HCT116 (cell line): ENCODE measurements at regions not wholly inside any gene's neighbourhood (a gene's known extent, or its start where the extent isn't known, plus 50 kb on each side); places are given as distances from the start of the nearest gene placed in this dataset.

Experiments
- ATAC-seq: fragments of 200-7000 bp; cut with Tn5 transposase; 2 replicates; pipeline ENCODE4 v1.9.1; 2020; ENCODE audit warnings: mild to moderate bottlenecking, moderate library complexity
- BruUV-seq: library from RNA; stranded (reverse); fragments of 400-500 nt; replicated peaks from 2 replicates; lab custom pipeline; 2021; lab: Mats Ljungman, UMichigan
- CTCF ChIA-PET: fragments of 300-600 bp; sonication (Branson Sonifier 250); formaldehyde crosslinking; loops from one replicate; lab custom pipeline; 2021; ENCODE audit warnings: antibody characterized with exemption; lab: Charles Lee
- POLR2A ChIA-PET: fragments of 300-600, 350-600 bp; sonication (Branson Sonifier 250); formaldehyde crosslinking; loops from one replicate; lab custom pipeline; 2021; ENCODE audit warnings: antibody characterized with exemption; lab: Charles Lee
- RAD21 ChIA-PET, 2 experiments: fragments of 300-600 bp; sonication (Branson Sonifier 250); formaldehyde crosslinking; loops; one replicate each; lab custom pipeline; 2023; ENCODE audit warnings: low total read pairs in 2 of 2; ENCODE audit not compliant: uncharacterized antibody in 2 of 2, unreplicated experiment in 2 of 2, low non-redundant PET in 1 of 2; lab: Charles Lee
- DNase-seq: peaks from one replicate; pipeline ENCODE4 v3.0.0-alpha.2; 2010; ENCODE audit warnings: low read depth, low spot score
- H2AFZ ChIP-seq: fragments of 200-600 bp; shearing (Covaris generic), sonication (generic); 2 replicates; pipeline ENCODE4 v1.6.1; 2017; ENCODE audit warnings: low read depth, mixed run types, mixed read lengths, antibody characterized with exemption, low read length; ENCODE audit not compliant: poor library complexity, severe bottlenecking
- H3K27ac ChIP-seq: 2 replicates; pipeline ENCODE4 v1.5.1; 2012; ENCODE audit warnings: low read depth, low read length
- H3K27me3 ChIP-seq: fragments of 200-600 bp; sonication (generic); 2 replicates; pipeline ENCODE4 v1.6.1; 2016; ENCODE audit warnings: mixed run types, low read length, mixed read lengths; ENCODE audit not compliant: insufficient read depth
- H3K36me3 ChIP-seq, 2 experiments: fragments of 200-500 bp in 1 of 2; fragments of 200-600 bp in 1 of 2; sonication (Bioruptor generic) in 1 of 2; sonication (generic) in 1 of 2; 2 replicates each; pipeline versions ENCODE4 v1.5.1 to v1.6.1; 2014 to 2016; ENCODE audit warnings: low read length in 2 of 2, inconsistent platforms in 1 of 2, mixed read lengths in 1 of 2, mixed run types in 1 of 2; ENCODE audit not compliant: insufficient read depth in 2 of 2, control insufficient read depth in 1 of 2
- H3K4me1 ChIP-seq, 2 experiments: fragments of 200-600 bp in 1 of 2; sonication (generic) in 1 of 2; 2 replicates each; pipeline versions ENCODE4 v1.5.1 to v1.6.1; 2012 to 2017; ENCODE audit warnings: low read length in 2 of 2, inconsistent platforms in 1 of 2, mild to moderate bottlenecking in 1 of 2, mixed read lengths in 1 of 2, mixed run types in 1 of 2, moderate library complexity in 1 of 2; ENCODE audit not compliant: insufficient read depth in 2 of 2, control insufficient read depth in 1 of 2
- H3K4me2 ChIP-seq: fragments of 200-600 bp; sonication (generic); 2 replicates; pipeline ENCODE4 v1.6.1; 2017; ENCODE audit warnings: mixed run types, low read length, mixed read lengths
- H3K4me3 ChIP-seq, 2 experiments: fragments of 200-600 bp in 1 of 2; sonication (generic) in 1 of 2; replicated peaks in 1 of 2; 2 replicates each; pipeline ENCODE4 v1.5.1; 2011 to 2016; ENCODE audit warnings: low read length in 2 of 2, control low read depth in 1 of 2, low read depth in 1 of 2, mild to moderate bottlenecking in 1 of 2, mixed read lengths in 1 of 2, mixed run types in 1 of 2
- H3K79me2 ChIP-seq: fragments of 200-600 bp; sonication (generic); 2 replicates; pipeline ENCODE4 v1.6.1; 2017; ENCODE audit warnings: mild to moderate bottlenecking, mixed run types, low read length, moderate library complexity, mixed read lengths; ENCODE audit not compliant: insufficient read depth
- H3K9ac ChIP-seq: fragments of 200-600 bp; sonication (generic); 2 replicates; pipeline ENCODE4 v1.6.1; 2016; ENCODE audit warnings: low read length, mixed read lengths
- H3K9me2 ChIP-seq: fragments of 200-600 bp; sonication (generic), shearing (Covaris generic); 2 replicates; pipeline ENCODE4 v1.6.1; 2017; ENCODE audit warnings: mixed run types, mild to moderate bottlenecking, moderate library complexity; ENCODE audit not compliant: insufficient read depth
- H3K9me3 ChIP-seq, 2 experiments: fragments of 200-500 bp in 1 of 2; fragments of 200-600 bp in 1 of 2; sonication (Bioruptor generic) in 1 of 2; sonication (generic) in 1 of 2; 2 replicates each; pipeline ENCODE4 v1.6.1; 2014 to 2017; ENCODE audit warnings: low read length in 2 of 2, mixed read lengths in 2 of 2, inconsistent platforms in 1 of 2, low read depth in 1 of 2, mild to moderate bottlenecking in 1 of 2, mixed run types in 1 of 2, moderate library complexity in 1 of 2; ENCODE audit not compliant: control insufficient read depth in 1 of 2, insufficient read depth in 1 of 2
- H4K20me1 ChIP-seq: fragments of 200-600 bp; sonication (generic), shearing (Covaris generic); 2 replicates; pipeline ENCODE4 v1.6.1; 2017; ENCODE audit warnings: mixed run types, mild to moderate bottlenecking, moderate library complexity; ENCODE audit not compliant: insufficient read depth
- ATF3 ChIP-seq: IDR thresholded peaks from 2 replicates; pipeline ENCODE4 v1.6.1; 2012
- CBX3 ChIP-seq: IDR thresholded peaks from 2 replicates; pipeline ENCODE4 v1.6.1; 2012; ENCODE audit warnings: low read depth
- CEBPB ChIP-seq: IDR thresholded peaks from 2 replicates; pipeline ENCODE4 v1.6.1; 2012; ENCODE audit warnings: low read depth
- EGR1 ChIP-seq: IDR thresholded peaks from 2 replicates; pipeline ENCODE4 v1.6.1; 2012; ENCODE audit warnings: low read depth
- EZH2phosphoT487 ChIP-seq: fragments of 200-600 bp; IDR thresholded peaks from 2 replicates; pipeline ENCODE4 v1.6.1; 2018; ENCODE audit warnings: antibody characterized with exemption, borderline replicate concordance
- FOSL1 ChIP-seq: IDR thresholded peaks from 2 replicates; pipeline ENCODE4 v1.6.1; 2012; ENCODE audit warnings: low read depth
- POLR2AphosphoS5 ChIP-seq: IDR thresholded peaks from 2 replicates; pipeline ENCODE4 v1.6.1; 2011; ENCODE audit warnings: mild to moderate bottlenecking, low read depth, low read length, moderate library complexity
- SIN3A ChIP-seq: IDR thresholded peaks from 2 replicates; pipeline ENCODE4 v1.6.1; 2012; ENCODE audit warnings: low read depth
- SP1 ChIP-seq: IDR thresholded peaks from 2 replicates; pipeline ENCODE4 v1.6.1; 2012; ENCODE audit warnings: low read depth
- SRF ChIP-seq: IDR thresholded peaks from 2 replicates; pipeline ENCODE4 v1.6.1; 2012; ENCODE audit warnings: low read depth
- TCF7L2 ChIP-seq: IDR thresholded peaks from 2 replicates; pipeline ENCODE4 v1.7.0; 2011; ENCODE audit warnings: borderline replicate concordance, inconsistent platforms; ENCODE audit not compliant: insufficient read depth, insufficient read length; ENCODE audit errors: extremely low read depth
- ZFX ChIP-seq: fragments of 450-650 bp; IDR thresholded peaks from 2 replicates; pipeline ENCODE4 v1.6.1; 2017
- ZNF274 ChIP-seq: fragments of 200-500 bp; sonication (Bioruptor generic); IDR thresholded peaks from 2 replicates; pipeline ENCODE4 v1.6.1; 2014; ENCODE audit warnings: mild to moderate bottlenecking, low read depth, low read length, inconsistent platforms
- intact Hi-C: fragments of 100-400 bp; cut with micrococcal nuclease; formaldehyde crosslinking; loops from 2 replicates; pipeline ENCODE4 v1.10.0; 2022
- TF ChIP-seq, protein P1 (sequence below): IDR thresholded peaks from 2 replicates; pipeline ENCODE4 v1.6.1; 2012
- TF ChIP-seq, protein P2 (sequence below): IDR thresholded peaks from 2 replicates; pipeline ENCODE4 v1.6.1; 2011; ENCODE audit warnings: mild to moderate bottlenecking, low read length, moderate library complexity; ENCODE audit not compliant: insufficient replicate concordance; ENCODE audit errors: extremely low read depth

DNA sequence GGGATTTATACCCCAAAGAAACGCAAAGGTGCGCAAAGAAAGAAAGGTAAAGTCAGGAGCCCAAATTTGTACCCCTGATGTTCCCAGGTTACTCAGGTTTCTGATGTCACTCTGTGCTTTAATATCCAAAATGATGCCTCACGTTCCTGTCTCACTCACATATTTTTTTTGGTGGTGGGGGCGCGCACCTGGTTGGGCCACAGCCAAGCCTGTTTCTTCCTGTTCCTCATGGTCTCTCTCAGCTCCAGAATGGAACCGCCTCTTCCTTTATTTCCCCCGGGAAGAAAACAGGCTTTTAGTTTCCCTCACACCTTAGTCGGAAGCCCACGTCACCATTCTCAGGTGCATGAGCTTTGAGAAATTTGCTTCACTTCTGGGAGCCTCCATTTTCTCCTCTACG, 118.3 kb upstream of the BOD1 start:
- no peaks in the 10 kb centered on the region for H3K9me2 ChIP-seq
- TF ChIP-seq EGR1 = no peak
- TF ChIP-seq POLR2AphosphoS5 = no peak
- TF ChIP-seq SIN3A = no peak
- no peak for TF ChIP-seq ATF3
- TF ChIP-seq CBX3 = no peak
- TF ChIP-seq ZNF274 = no peak
- TF ChIP-seq ZFX = no peak
- no peak for TF ChIP-seq FOSL1
- TF ChIP-seq CEBPB = no peak
- TF ChIP-seq EZH2phosphoT487 = no peak
- no peaks in the 10 kb centered on the region for H3K79me2 ChIP-seq
- no peaks in the 10 kb centered on the region for H3K36me3 ChIP-seq
- ATAC-seq (no peak), DNase-seq (no peak)
- ChIA-PET CTCF (no interaction called here), POLR2A (interaction anchor here (1.4 kb wide), 1 partner anchor 30 kb away, joined by 3 read pairs; no protein-coding TSS in a partner anchor), RAD21 (no interaction called here)
- H2AFZ ChIP-seq = no peak overlapping the region
- no peak overlapping the region for H3K4me3 ChIP-seq
- no peaks in the 10 kb centered on the region for H3K4me1 ChIP-seq
- no peaks in the 10 kb centered on the region for H3K9me3 ChIP-seq
- H4K20me1 ChIP-seq = no peaks in the 10 kb centered on the region
- no peak overlapping the region for H3K27ac ChIP-seq
- no TSS peak for BruUV-seq
- no peaks in the 10 kb centered on the region for H3K27me3 ChIP-seq
- intact Hi-C loops = no loop called here
- H3K4me2 ChIP-seq = no peak overlapping the region
- H3K9ac ChIP-seq = no peak overlapping the region

GRCh38 chr5:173735184-173735583, 118.7 kb upstream of the BOD1 start:
- RAD21 ChIA-PET = no interaction called here
- Histone ChIP-seq H3K27me3 (no peaks in the 10 kb centered on the region), H3K9me3 (no peaks in the 10 kb centered on the region), H3K4me2 (no peak overlapping the region), H3K9me2 (no peaks in the 10 kb centered on the region), H3K9ac (no peak overlapping the region), H4K20me1 (no peaks in the 10 kb centered on the region), H3K27ac (no peak overlapping the region), H3K79me2 (no peaks in the 10 kb centered on the region), H2AFZ (no peak overlapping the region), H3K36me3 (no peaks in the 10 kb centered on the region), H3K4me3 (no peak overlapping the region), H3K4me1 (no peaks in the 10 kb centered on the region)
- intact Hi-C loops = no loop called here
- DNase-seq (no peak), ATAC-seq (no peak)
- no peak for TF ChIP-seq POLR2AphosphoS5
- TF ChIP-seq, protein P1, sequence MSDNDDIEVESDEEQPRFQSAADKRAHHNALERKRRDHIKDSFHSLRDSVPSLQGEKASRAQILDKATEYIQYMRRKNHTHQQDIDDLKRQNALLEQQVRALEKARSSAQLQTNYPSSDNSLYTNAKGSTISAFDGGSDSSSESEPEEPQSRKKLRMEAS = no peak
- TF ChIP-seq TCF7L2 = no peak
- TF ChIP-seq ZNF274 = no peak
- TF ChIP-seq, protein P2, sequence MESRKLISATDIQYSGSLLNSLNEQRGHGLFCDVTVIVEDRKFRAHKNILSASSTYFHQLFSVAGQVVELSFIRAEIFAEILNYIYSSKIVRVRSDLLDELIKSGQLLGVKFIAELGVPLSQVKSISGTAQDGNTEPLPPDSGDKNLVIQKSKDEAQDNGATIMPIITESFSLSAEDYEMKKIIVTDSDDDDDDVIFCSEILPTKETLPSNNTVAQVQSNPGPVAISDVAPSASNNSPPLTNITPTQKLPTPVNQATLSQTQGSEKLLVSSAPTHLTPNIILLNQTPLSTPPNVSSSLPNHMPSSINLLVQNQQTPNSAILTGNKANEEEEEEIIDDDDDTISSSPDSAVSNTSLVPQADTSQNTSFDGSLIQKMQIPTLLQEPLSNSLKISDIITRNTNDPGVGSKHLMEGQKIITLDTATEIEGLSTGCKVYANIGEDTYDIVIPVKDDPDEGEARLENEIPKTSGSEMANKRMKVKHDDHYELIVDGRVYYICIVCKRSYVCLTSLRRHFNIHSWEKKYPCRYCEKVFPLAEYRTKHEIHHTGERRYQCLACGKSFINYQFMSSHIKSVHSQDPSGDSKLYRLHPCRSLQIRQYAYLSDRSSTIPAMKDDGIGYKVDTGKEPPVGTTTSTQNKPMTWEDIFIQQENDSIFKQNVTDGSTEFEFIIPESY = no peak
- no peak for TF ChIP-seq CBX3
- TF ChIP-seq FOSL1 = no peak
- no peak for TF ChIP-seq SP1
- TF ChIP-seq CEBPB = no peak
- no peak for TF ChIP-seq SRF
- no TSS peak for BruUV-seq
- POLR2A ChIA-PET = no interaction called here
- CTCF ChIA-PET = no interaction called here
